Uterus (tissue), 3 donors: ENCODE measurements at regions not wholly inside any gene's neighbourhood (a gene's known extent, or its start where the extent isn't known, plus 50 kb on each side); places are given as distances from the start of the nearest gene placed in this dataset.

Source experiments
- DNase-seq, 2 donors: peaks; one replicate each; pipeline ENCODE4 v3.0.0-alpha.2; 2019 to 2020
- H3K27ac ChIP-seq, 2 donors: fragments of 200-600 bp; sonication (generic); 1 replicate in 1 of 2; 2 replicates in 1 of 2; pipeline ENCODE4 v1.5.1; 2016 to 2018
- H3K27me3 ChIP-seq, 2 donors: fragments of 200-600 bp; sonication (generic); one replicate each; pipeline ENCODE4 v1.5.1; 2018 to 2019; ENCODE audit warnings: control low read depth in 1 of 2
- H3K36me3 ChIP-seq, 2 donors: fragments of 200-600 bp; sonication (generic); one replicate each; pipeline ENCODE4 v1.5.1; 2019; ENCODE audit warnings: control low read depth in 1 of 2
- H3K4me1 ChIP-seq, 2 donors: fragments of 200-600 bp; sonication (generic); one replicate each; pipeline ENCODE4 v1.5.1; 2018 to 2019; ENCODE audit warnings: control low read depth in 1 of 2
- H3K4me3 ChIP-seq, 2 donors: fragments of 200-600 bp; sonication (generic); 1 replicate in 1 of 2; 2 replicates in 1 of 2; pipeline ENCODE4 v1.5.1; 2018 to 2019; ENCODE audit warnings: mild to moderate bottlenecking in 1 of 2
- H3K9me3 ChIP-seq, 2 donors: fragments of 200-600 bp; sonication (generic); one replicate each; pipeline ENCODE4 v1.5.1; 2019; ENCODE audit warnings: control low read depth in 1 of 2
- POLR2A ChIP-seq, 2 donors: fragments of 450-650 bp; IDR thresholded peaks; one replicate each; pipeline ENCODE4 v1.6.1; 2016; ENCODE audit warnings: antibody characterized with exemption in 2 of 2, mild to moderate bottlenecking in 1 of 2, moderate library complexity in 1 of 2
- intact Hi-C: fragments of 100-400 bp; cut with DNase I; formaldehyde crosslinking; loops from one replicate; pipeline ENCODE4 v1.15.1; 2023; ENCODE audit warnings: low total_unique reads
- TF ChIP-seq, protein P1 (sequence below), 4 experiments: fragments of 200-600 bp in 2 of 4; fragments of 450-650 bp in 2 of 4; sonication (generic) in 2 of 4; IDR thresholded peaks; one replicate each; pipeline ENCODE4 v1.5.1; 2016 to 2019; ENCODE audit warnings: antibody characterized with exemption in 4 of 4, mild to moderate bottlenecking in 2 of 4, moderate library complexity in 1 of 4
- donor health status: DM: yes; HTN: yes; CAD: no.

- Histone ChIP-seq H3K36me3 (no peaks in the 10 kb centered on the region), H3K4me1 (no peaks in the 10 kb centered on the region), H3K27ac (no peak overlapping the region), H3K9me3 (no peaks in the 10 kb centered on the region), H3K4me3 (no peak overlapping the region), H3K27me3 (no peaks in the 10 kb centered on the region)
- DNase-seq, result no peak
- TF ChIP-seq, protein P1, sequence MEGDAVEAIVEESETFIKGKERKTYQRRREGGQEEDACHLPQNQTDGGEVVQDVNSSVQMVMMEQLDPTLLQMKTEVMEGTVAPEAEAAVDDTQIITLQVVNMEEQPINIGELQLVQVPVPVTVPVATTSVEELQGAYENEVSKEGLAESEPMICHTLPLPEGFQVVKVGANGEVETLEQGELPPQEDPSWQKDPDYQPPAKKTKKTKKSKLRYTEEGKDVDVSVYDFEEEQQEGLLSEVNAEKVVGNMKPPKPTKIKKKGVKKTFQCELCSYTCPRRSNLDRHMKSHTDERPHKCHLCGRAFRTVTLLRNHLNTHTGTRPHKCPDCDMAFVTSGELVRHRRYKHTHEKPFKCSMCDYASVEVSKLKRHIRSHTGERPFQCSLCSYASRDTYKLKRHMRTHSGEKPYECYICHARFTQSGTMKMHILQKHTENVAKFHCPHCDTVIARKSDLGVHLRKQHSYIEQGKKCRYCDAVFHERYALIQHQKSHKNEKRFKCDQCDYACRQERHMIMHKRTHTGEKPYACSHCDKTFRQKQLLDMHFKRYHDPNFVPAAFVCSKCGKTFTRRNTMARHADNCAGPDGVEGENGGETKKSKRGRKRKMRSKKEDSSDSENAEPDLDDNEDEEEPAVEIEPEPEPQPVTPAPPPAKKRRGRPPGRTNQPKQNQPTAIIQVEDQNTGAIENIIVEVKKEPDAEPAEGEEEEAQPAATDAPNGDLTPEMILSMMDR (IDR thresholded peaks at IDR 0.05), result no peak
- TF ChIP-seq POLR2A (IDR thresholded peaks at IDR 0.05), result no peak
- intact Hi-C loops, result no loop called here
Observed at GRCh38 chr3:143183665-143183964, 64.0 kb downstream of the CHST2 start.

DNA sequence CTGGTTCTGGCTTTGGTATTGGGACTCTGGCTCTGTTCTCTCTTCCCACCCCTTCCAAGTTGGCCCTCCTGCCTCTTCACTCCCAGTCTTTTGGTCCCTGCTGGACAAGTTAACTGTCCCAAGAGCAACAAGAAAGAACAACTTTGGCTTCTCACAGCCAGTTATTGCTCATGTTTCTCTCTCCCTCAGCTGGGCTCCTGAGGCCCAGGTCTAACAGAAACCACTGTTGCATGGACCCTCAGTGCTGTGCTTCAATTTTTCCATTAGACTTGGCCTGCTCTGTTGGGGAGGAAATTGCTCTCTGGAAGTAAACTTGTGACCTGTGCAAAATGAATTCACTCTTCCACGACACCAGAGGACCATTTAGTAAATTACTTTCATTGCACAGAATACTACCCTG lies 64.5 kb downstream of the CHST2 start:
- H3K4me1 ChIP-seq, result no peaks in the 10 kb centered on the region
- H3K27ac ChIP-seq, result no peak overlapping the region
- TF ChIP-seq, protein P1 (IDR thresholded peaks at IDR 0.05), result no peak
- TF ChIP-seq POLR2A (IDR thresholded peaks at IDR 0.05), result no peak
- intact Hi-C loops, result no loop called here
- no peaks in the 10 kb centered on the region for H3K9me3 ChIP-seq
- no peak for DNase-seq
- no peak overlapping the region for H3K4me3 ChIP-seq
- H3K27me3 ChIP-seq, result no peaks in the 10 kb centered on the region
- no peaks in the 10 kb centered on the region for H3K36me3 ChIP-seq

DNA sequence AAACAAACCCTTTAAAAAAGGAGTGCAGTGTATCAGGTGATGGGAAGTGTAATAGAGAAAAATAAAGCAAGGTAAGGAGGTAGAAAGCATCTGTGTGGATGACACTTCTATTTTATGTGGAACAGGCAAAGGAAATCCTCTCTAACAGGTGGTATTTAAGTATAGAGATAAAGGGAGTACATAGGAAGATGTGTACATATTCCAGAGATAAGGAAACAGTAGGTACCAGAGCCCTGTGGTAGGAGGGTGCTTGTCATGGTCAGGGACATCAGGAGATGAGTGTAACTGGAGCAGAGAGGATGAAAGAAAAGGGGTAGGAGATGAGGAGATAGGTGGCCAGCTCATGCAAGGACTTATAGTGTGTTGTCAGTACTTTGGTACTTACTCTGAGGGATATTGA lies 65.8 kb downstream of the CHST2 start:
- TF ChIP-seq POLR2A (IDR thresholded peaks at IDR 0.05), result no peak
- TF ChIP-seq, protein P1 (IDR thresholded peaks at IDR 0.05), result no peak
- no peaks in the 10 kb centered on the region for H3K9me3 ChIP-seq

GRCh38 chr3:143187111-143187510 lies 67.5 kb downstream of the CHST2 start:
- Histone ChIP-seq H3K27ac (no peak overlapping the region), H3K27me3 (no peaks in the 10 kb centered on the region), H3K9me3 (no peaks in the 10 kb centered on the region), H3K36me3 (no peaks in the 10 kb centered on the region), H3K4me3 (no peak overlapping the region), H3K4me1 (no peaks in the 10 kb centered on the region)
- TF ChIP-seq, protein P1 (IDR thresholded peaks at IDR 0.05), result no peak
- intact Hi-C loops, result no loop called here
- DNase-seq, result no peak

More for the DNA sequence above, 65.8 kb downstream of the CHST2 start:
- no peak overlapping the region for H3K27ac ChIP-seq
- no peaks in the 10 kb centered on the region for H3K27me3 ChIP-seq
- no peaks in the 10 kb centered on the region for H3K4me1 ChIP-seq
- no peak overlapping the region for H3K4me3 ChIP-seq
- no peaks in the 10 kb centered on the region for H3K36me3 ChIP-seq
- DNase-seq, result no peak
- intact Hi-C loops, result no loop called here

DNA sequence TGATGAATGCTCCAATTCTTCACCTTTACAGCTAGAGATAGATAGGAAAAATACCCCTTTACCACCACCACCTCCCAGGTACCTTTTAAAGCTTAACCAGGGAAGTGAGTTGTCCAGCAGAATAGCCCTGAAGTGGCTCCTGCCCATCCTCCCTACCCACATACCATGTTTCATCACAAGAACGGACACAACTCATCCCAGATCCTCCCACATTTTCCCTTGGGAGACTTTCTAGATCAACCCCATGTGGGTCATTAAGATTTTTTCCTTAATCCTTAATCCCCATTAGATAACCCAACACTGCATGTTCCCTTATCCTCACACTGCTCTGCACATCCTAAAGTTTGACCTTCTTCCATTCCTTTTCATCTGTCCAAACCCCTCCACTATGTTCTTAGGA lies 69.3 kb downstream of the CHST2 start:
- no peak for TF ChIP-seq POLR2A (IDR thresholded peaks at IDR 0.05)
- TF ChIP-seq, protein P1 (IDR thresholded peaks at IDR 0.05), result no peak
- Histone ChIP-seq H3K4me1 (no peaks in the 10 kb centered on the region), H3K27ac (no peak overlapping the region), H3K4me3 (no peak overlapping the region), H3K27me3 (no peaks in the 10 kb centered on the region), H3K9me3 (no peaks in the 10 kb centered on the region), H3K36me3 (no peaks in the 10 kb centered on the region)
- DNase-seq, result no peak
- intact Hi-C loops, result no loop called here
